GM23338 (cell line): ENCODE measurements at regions not wholly inside any gene's neighbourhood (a gene's known extent, or its start where the extent isn't known, plus 50 kb on each side); places are given as distances from the start of the nearest gene placed in this dataset.

Experiments used
- ATAC-seq: fragments of 200-7000 bp; cut with Tn5 transposase; 3 replicates; pipeline ENCODE4 v1.9.1; 2020
- DNase-seq: peaks from one replicate; pipeline ENCODE4 v3.0.0-alpha.2; 2015; ENCODE audit warnings: low spot score
- H2AFZ ChIP-seq: fragments of 200-600 bp; sonication (generic); 2 replicates; pipeline ENCODE4 v1.8.0; 2016; ENCODE audit warnings: antibody characterized with exemption, mild to moderate bottlenecking, moderate library complexity
- H3F3A ChIP-seq: fragments of 200-600 bp; sonication (generic); replicated peaks from 2 replicates; pipeline ENCODE4 v1.8.0; 2017; ENCODE audit warnings: antibody characterized with exemption, mixed run types, low read depth
- H3K27ac ChIP-seq: fragments of 200-600 bp; sonication (generic); 2 replicates; pipeline ENCODE4 v1.6.1; 2016; ENCODE audit warnings: low read depth
- H3K27me3 ChIP-seq: fragments of 200-600 bp; sonication (generic); 2 replicates; pipeline ENCODE4 v1.8.0; 2016; ENCODE audit warnings: mild to moderate bottlenecking, mixed run types, moderate library complexity; ENCODE audit not compliant: insufficient read depth
- H3K36me3 ChIP-seq: fragments of 200-600 bp; sonication (generic); 2 replicates; pipeline ENCODE4 v1.8.0; 2016; ENCODE audit warnings: mild to moderate bottlenecking; ENCODE audit not compliant: insufficient read depth
- H3K4me1 ChIP-seq: fragments of 200-600 bp; sonication (generic); 2 replicates; pipeline ENCODE4 v1.8.0; 2016; ENCODE audit warnings: mild to moderate bottlenecking, moderate library complexity; ENCODE audit not compliant: insufficient read depth
- H3K4me2 ChIP-seq: fragments of 200-600 bp; sonication (generic); 2 replicates; pipeline ENCODE4 v1.7.1; 2017; ENCODE audit warnings: mixed run types
- H3K4me3 ChIP-seq: fragments of 200-600 bp; sonication (generic); 2 replicates; pipeline ENCODE4 v1.6.1; 2016; ENCODE audit warnings: mixed run types
- H3K79me2 ChIP-seq: fragments of 200-600 bp; sonication (generic); replicated peaks from 2 replicates; pipeline ENCODE4 v1.8.0; 2017; ENCODE audit warnings: mild to moderate bottlenecking; ENCODE audit not compliant: insufficient read depth
- H3K9me2 ChIP-seq: fragments of 200-600 bp; sonication (generic); 2 replicates; pipeline ENCODE4 v1.8.0; 2017; ENCODE audit not compliant: insufficient read depth
- H4K20me1 ChIP-seq: fragments of 200-600 bp; sonication (generic); replicated peaks from 2 replicates; pipeline ENCODE4 v1.8.0; 2017; ENCODE audit warnings: mild to moderate bottlenecking; ENCODE audit not compliant: insufficient read depth
- H3K27ac Mint-ChIP-seq: 2 replicates; pipeline ENCODE4 v1.8.0; 2020; ENCODE audit warnings: inconsistent platforms, mild to moderate bottlenecking, moderate library complexity, mixed read lengths
- H3K27me3 Mint-ChIP-seq: 3 replicates; pipeline ENCODE4 v1.8.0; 2022; ENCODE audit warnings: low read depth, mild to moderate bottlenecking, moderate library complexity, mixed read lengths, inconsistent platforms; ENCODE audit not compliant: insufficient read depth, poor library complexity
- H3K36me3 Mint-ChIP-seq: 3 replicates; pipeline ENCODE4 v1.8.0; 2021; ENCODE audit warnings: low read depth, mild to moderate bottlenecking, inconsistent platforms, moderate library complexity, mixed read lengths
- H3K4me1 Mint-ChIP-seq: 3 replicates; pipeline ENCODE4 v1.8.0; 2020; ENCODE audit warnings: mild to moderate bottlenecking, inconsistent platforms, mixed read lengths
- H3K4me3 Mint-ChIP-seq: 3 replicates; pipeline ENCODE4 v1.8.0; 2021; ENCODE audit warnings: moderate library complexity, mild to moderate bottlenecking, inconsistent platforms, mixed read lengths
- H3K9me3 Mint-ChIP-seq: 3 replicates; pipeline ENCODE4 v1.8.0; 2020; ENCODE audit warnings: moderate library complexity, mild to moderate bottlenecking, inconsistent platforms, mixed read lengths
- CREB1 ChIP-seq: fragments of 250-450 bp; sonication (Bioruptor Pico); IDR thresholded peaks from 2 replicates; pipeline ENCODE4 v1.5.0; 2020; ENCODE audit warnings: low read depth, mild to moderate bottlenecking, moderate library complexity
- CTCF ChIP-seq, 2 experiments: fragments of 200-600 bp in 1 of 2; sonication (generic) in 1 of 2; conservative IDR thresholded peaks; 2 replicates each; pipeline versions ENCODE4 v1.5.1 to v1.6.1; 2016 to 2017; ENCODE audit warnings: antibody characterized with exemption in 2 of 2, low read depth in 2 of 2, mild to moderate bottlenecking in 2 of 2, moderate library complexity in 1 of 2
- ETS1 ChIP-seq: IDR thresholded peaks from 2 replicates; pipeline ENCODE4 v1.6.1; 2016; ENCODE audit warnings: antibody characterized with exemption
- EZH2 ChIP-seq: fragments of 200-600 bp; sonication (generic); IDR thresholded peaks from one replicate; pipeline ENCODE4 v1.8.0; 2017; ENCODE audit warnings: antibody characterized with exemption, mild to moderate bottlenecking, low read depth; ENCODE audit not compliant: unreplicated experiment
- EZH2phosphoT487 ChIP-seq: fragments of 200-600 bp; sonication (generic); IDR thresholded peaks from one replicate; pipeline ENCODE4 v1.8.1; 2018; ENCODE audit warnings: antibody characterized with exemption; ENCODE audit not compliant: unreplicated experiment
- JUNB ChIP-seq: IDR thresholded peaks from one replicate; pipeline ENCODE4 v1.6.1; 2016; ENCODE audit warnings: antibody characterized with exemption; ENCODE audit not compliant: unreplicated experiment
- NANOG ChIP-seq: IDR thresholded peaks from 2 replicates; pipeline ENCODE4 v1.6.1; 2016; ENCODE audit warnings: antibody characterized with exemption, borderline replicate concordance
- POLR2AphosphoS5 ChIP-seq: IDR thresholded peaks from 2 replicates; pipeline ENCODE4 v1.6.1; 2016; ENCODE audit warnings: antibody characterized with exemption, low read depth
- REST ChIP-seq: IDR thresholded peaks from one replicate; pipeline ENCODE4 v1.6.1; 2018; ENCODE audit warnings: antibody characterized with exemption; ENCODE audit not compliant: unreplicated experiment
- STAT1 ChIP-seq: IDR thresholded peaks from one replicate; pipeline ENCODE4 v1.6.1; 2016; ENCODE audit warnings: antibody characterized with exemption; ENCODE audit not compliant: unreplicated experiment
- ZNF114 ChIP-seq: fragments of 250-450 bp; sonication (Bioruptor Pico); IDR thresholded peaks from 2 replicates; pipeline ENCODE4 v1.5.0; 2020; ENCODE audit warnings: mild to moderate bottlenecking, moderate library complexity

GRCh38 chr4:177125656-177126055 lies 184.0 kb upstream of the NEIL3 start:
- no peaks in the 10 kb centered on the region for H3K4me1 Mint-ChIP-seq
- no peak overlapping the region for H3K4me3 Mint-ChIP-seq
- H3K9me3 Mint-ChIP-seq = peaks cover 18% of the 10 kb centered on the region
- no peak overlapping the region; the same call in 1 of the 2 replicates for H2AFZ ChIP-seq
- H3K27me3 Mint-ChIP-seq = no peaks in the 10 kb centered on the region
- ATAC-seq (no peak), DNase-seq (no peak)
- no peaks in the 10 kb centered on the region for H3K27me3 ChIP-seq
- H3K4me3 ChIP-seq = no peak overlapping the region
- no peak overlapping the region; the same call in 1 of the 2 replicates for H3K27ac Mint-ChIP-seq
- H3K27ac ChIP-seq = no peak overlapping the region
- H3K4me2 ChIP-seq = no peak overlapping the region
- no peaks in the 10 kb centered on the region for H3K4me1 ChIP-seq
- H3K36me3 ChIP-seq = no peaks in the 10 kb centered on the region
- TF ChIP-seq EZH2 (no peak), POLR2AphosphoS5 (no peak), CTCF (conservative IDR thresholded peaks at IDR 0.05; ENCODE audit: low read depth in 2 of 2) (no peak), NANOG (no peak), ETS1 (no peak), STAT1 (no peak), CREB1 (CRISPR knock-in tag) (no peak), EZH2phosphoT487 (no peak), ZNF114 (CRISPR knock-in tag) (no peak), REST (no peak), JUNB (no peak)
- H4K20me1 ChIP-seq = no peaks in the 10 kb centered on the region
- H3K36me3 Mint-ChIP-seq = peaks cover 11% of the 10 kb centered on the region; the same call in 2 of the 3 replicates
- no peaks in the 10 kb centered on the region for H3K9me2 ChIP-seq
- H3K79me2 ChIP-seq = no peaks in the 10 kb centered on the region
- H3F3A ChIP-seq = no peaks in the 10 kb centered on the region
